HepG2 (cell line): ENCODE measurements at regions not wholly inside any gene's neighbourhood (a gene's known extent, or its start where the extent isn't known, plus 50 kb on each side); places are given as distances from the start of the nearest gene placed in this dataset.

Experiments used
- EP300 ChIP-seq, 3 experiments: sonication (generic) in 1 of 3; formaldehyde crosslinking in 1 of 3; IDR thresholded peaks; 2 replicates each; pipeline versions ENCODE4 v1.5.1 to v1.6.1; 2011 to 2020; ENCODE audit warnings: low read depth in 2 of 3, low read length in 2 of 3, borderline replicate concordance in 1 of 3, improper control_type of control experiment in 1 of 3, mild to moderate bottlenecking in 1 of 3, missing genetic modification reagents in 1 of 3, moderate library complexity in 1 of 3
- HNRNPK ChIP-seq: fragments of 200-400 bp; formaldehyde crosslinking; IDR thresholded peaks from 2 replicates; pipeline ENCODE4 v1.6.1; 2018; ENCODE audit warnings: low read length, low read depth, moderate library complexity, mild to moderate bottlenecking; ENCODE audit not compliant: poor library complexity, severe bottlenecking
- PHF20 ChIP-seq: sonication (generic); formaldehyde crosslinking; IDR thresholded peaks from 2 replicates; pipeline ENCODE4 v1.5.0; 2020; ENCODE audit warnings: mild to moderate bottlenecking, missing genetic modification reagents
- SRF ChIP-seq: IDR thresholded peaks from 2 replicates; pipeline ENCODE4 v1.6.1; 2011; ENCODE audit warnings: mild to moderate bottlenecking, low read depth, low read length, moderate library complexity
- ZNF619 ChIP-seq: sonication (generic); formaldehyde crosslinking; IDR thresholded peaks from 2 replicates; pipeline ENCODE4 v1.4.0; 2020; ENCODE audit warnings: mild to moderate bottlenecking, missing genetic modification reagents
- ZNF761 ChIP-seq: sonication (generic); formaldehyde crosslinking; conservative IDR thresholded peaks from 2 replicates; pipeline ENCODE4 v1.4.0; 2020; ENCODE audit warnings: mild to moderate bottlenecking, missing genetic modification reagents
- ZSCAN31 ChIP-seq: sonication (generic); formaldehyde crosslinking; IDR thresholded peaks from 2 replicates; pipeline ENCODE4 v1.5.0; 2020; ENCODE audit warnings: low read depth, mild to moderate bottlenecking, missing genetic modification reagents
- TF ChIP-seq, protein P1 (sequence below): sonication (generic); formaldehyde crosslinking; IDR thresholded peaks from 2 replicates; pipeline ENCODE4 v1.5.1; 2020; ENCODE audit warnings: missing genetic modification reagents, mild to moderate bottlenecking, borderline replicate concordance
- TF ChIP-seq, protein P2 (sequence below): sonication (generic); formaldehyde crosslinking; IDR thresholded peaks from 2 replicates; pipeline ENCODE4 v1.8.0; 2022; ENCODE audit warnings: mild to moderate bottlenecking, missing genetic modification reagents
- TF ChIP-seq, protein P3 (sequence below): IDR thresholded peaks from 2 replicates; pipeline ENCODE4 v1.6.1; 2016; ENCODE audit warnings: mild to moderate bottlenecking
- TF ChIP-seq, protein P4 (sequence below): sonication (generic); formaldehyde crosslinking; IDR thresholded peaks from 2 replicates; pipeline ENCODE4 v1.5.0; 2020; ENCODE audit warnings: missing genetic modification reagents

DNA sequence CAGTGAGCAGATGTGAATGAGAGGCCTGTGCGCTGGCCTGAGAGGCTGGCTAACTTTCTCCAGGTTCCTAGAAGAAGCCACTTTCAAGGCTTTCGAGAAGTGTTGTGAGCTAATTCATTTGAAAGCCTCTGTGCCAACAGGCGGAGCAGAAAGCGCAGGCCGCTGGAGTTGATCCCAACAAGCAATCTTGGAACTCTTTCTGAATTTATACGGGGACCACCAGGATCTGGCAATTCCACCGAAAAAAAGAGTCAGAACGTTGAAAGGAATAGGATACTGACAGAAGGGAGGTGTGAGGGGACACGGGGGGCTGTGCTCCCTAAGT is 71.3 kb upstream of the METRNL start (continued):
- TF ChIP-seq, protein P1, sequence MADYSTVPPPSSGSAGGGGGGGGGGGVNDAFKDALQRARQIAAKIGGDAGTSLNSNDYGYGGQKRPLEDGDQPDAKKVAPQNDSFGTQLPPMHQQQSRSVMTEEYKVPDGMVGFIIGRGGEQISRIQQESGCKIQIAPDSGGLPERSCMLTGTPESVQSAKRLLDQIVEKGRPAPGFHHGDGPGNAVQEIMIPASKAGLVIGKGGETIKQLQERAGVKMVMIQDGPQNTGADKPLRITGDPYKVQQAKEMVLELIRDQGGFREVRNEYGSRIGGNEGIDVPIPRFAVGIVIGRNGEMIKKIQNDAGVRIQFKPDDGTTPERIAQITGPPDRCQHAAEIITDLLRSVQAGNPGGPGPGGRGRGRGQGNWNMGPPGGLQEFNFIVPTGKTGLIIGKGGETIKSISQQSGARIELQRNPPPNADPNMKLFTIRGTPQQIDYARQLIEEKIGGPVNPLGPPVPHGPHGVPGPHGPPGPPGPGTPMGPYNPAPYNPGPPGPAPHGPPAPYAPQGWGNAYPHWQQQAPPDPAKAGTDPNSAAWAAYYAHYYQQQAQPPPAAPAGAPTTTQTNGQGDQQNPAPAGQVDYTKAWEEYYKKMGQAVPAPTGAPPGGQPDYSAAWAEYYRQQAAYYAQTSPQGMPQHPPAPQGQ (CRISPR knock-in tag): no peak
- no peak for TF ChIP-seq EP300 (IDR thresholded peaks at IDR 0.05; ENCODE audit: low read depth in 2 of 2, low read length in 2 of 2)
- TF ChIP-seq EP300 (CRISPR knock-in tag; IDR thresholded peaks at IDR 0.05; ENCODE audit: borderline replicate concordance): no peak
- no peak for TF ChIP-seq HNRNPK
- TF ChIP-seq, protein P2, sequence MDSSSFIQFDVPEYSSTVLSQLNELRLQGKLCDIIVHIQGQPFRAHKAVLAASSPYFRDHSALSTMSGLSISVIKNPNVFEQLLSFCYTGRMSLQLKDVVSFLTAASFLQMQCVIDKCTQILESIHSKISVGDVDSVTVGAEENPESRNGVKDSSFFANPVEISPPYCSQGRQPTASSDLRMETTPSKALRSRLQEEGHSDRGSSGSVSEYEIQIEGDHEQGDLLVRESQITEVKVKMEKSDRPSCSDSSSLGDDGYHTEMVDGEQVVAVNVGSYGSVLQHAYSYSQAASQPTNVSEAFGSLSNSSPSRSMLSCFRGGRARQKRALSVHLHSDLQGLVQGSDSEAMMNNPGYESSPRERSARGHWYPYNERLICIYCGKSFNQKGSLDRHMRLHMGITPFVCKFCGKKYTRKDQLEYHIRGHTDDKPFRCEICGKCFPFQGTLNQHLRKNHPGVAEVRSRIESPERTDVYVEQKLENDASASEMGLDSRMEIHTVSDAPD (CRISPR knock-in tag): no peak
- TF ChIP-seq, protein P3, sequence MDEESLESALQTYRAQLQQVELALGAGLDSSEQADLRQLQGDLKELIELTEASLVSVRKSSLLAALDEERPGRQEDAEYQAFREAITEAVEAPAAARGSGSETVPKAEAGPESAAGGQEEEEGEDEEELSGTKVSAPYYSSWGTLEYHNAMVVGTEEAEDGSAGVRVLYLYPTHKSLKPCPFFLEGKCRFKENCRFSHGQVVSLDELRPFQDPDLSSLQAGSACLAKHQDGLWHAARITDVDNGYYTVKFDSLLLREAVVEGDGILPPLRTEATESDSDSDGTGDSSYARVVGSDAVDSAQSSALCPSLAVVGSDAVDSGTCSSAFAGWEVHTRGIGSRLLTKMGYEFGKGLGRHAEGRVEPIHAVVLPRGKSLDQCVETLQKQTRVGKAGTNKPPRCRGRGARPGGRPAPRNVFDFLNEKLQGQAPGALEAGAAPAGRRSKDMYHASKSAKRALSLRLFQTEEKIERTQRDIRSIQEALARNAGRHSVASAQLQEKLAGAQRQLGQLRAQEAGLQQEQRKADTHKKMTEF (CRISPR knock-in tag): no peak
- TF ChIP-seq ZNF619 (CRISPR knock-in tag): no peak
- no peak for TF ChIP-seq SRF
- no peak for TF ChIP-seq ZNF761
- TF ChIP-seq PHF20: no peak
- TF ChIP-seq, protein P4, sequence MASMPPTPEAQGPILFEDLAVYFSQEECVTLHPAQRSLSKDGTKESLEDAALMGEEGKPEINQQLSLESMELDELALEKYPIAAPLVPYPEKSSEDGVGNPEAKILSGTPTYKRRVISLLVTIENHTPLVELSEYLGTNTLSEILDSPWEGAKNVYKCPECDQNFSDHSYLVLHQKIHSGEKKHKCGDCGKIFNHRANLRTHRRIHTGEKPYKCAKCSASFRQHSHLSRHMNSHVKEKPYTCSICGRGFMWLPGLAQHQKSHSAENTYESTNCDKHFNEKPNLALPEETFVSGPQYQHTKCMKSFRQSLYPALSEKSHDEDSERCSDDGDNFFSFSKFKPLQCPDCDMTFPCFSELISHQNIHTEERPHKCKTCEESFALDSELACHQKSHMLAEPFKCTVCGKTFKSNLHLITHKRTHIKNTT (CRISPR knock-in tag): no peak
- TF ChIP-seq ZSCAN31 (CRISPR knock-in tag): no peak
